Testis (tissue), 2 donors: ENCODE measurements at regions not wholly inside any gene's neighbourhood (a gene's known extent, or its start where the extent isn't known, plus 50 kb on each side); places are given as distances from the start of the nearest gene placed in this dataset.

Experiments
- DNase-seq: peaks from one replicate; pipeline ENCODE4 v3.0.0-alpha.2; 2019
- H3K27ac ChIP-seq, 2 donors: fragments of 200-600 bp; sonication (generic); one replicate each; pipeline ENCODE4 v1.5.1; 2019
- H3K27me3 ChIP-seq: fragments of 200-600 bp; sonication (generic); one replicate; pipeline ENCODE4 v1.5.1; 2019
- H3K36me3 ChIP-seq: fragments of 200-600 bp; sonication (generic); one replicate; pipeline ENCODE4 v1.5.1; 2017; ENCODE audit warnings: low read depth; ENCODE audit errors: missing control alignments
- H3K4me1 ChIP-seq: fragments of 200-600 bp; sonication (generic); one replicate; pipeline ENCODE4 v1.5.1; 2019
- H3K4me3 ChIP-seq, 2 donors: fragments of 200-600 bp; sonication (generic); one replicate each; pipeline ENCODE4 v1.5.1; 2017 to 2019
- H3K9me3 ChIP-seq: fragments of 200-600 bp; sonication (generic); one replicate; pipeline ENCODE4 v1.5.1; 2017
- POLR2A ChIP-seq: fragments of 450-650 bp; IDR thresholded peaks from one replicate; pipeline ENCODE4 v1.6.1; 2017; ENCODE audit warnings: antibody characterized with exemption, mild to moderate bottlenecking, moderate library complexity
- WGBS, 2 donors: methylation state at CpG; one replicate each; pipeline ENCODE4 v1.1.5; 2018; 5-methylcytosine and 5-hydroxymethylcytosine counted together
- intact Hi-C: fragments of 100-400 bp; cut with DNase I; formaldehyde crosslinking; loops from one replicate; pipeline ENCODE4 v1.15.1; 2023; ENCODE audit warnings: low total_unique reads
- TF ChIP-seq, protein P1 (sequence below), 3 experiments: fragments of 450-650 bp in 2 of 3; fragments of 200-600 bp in 1 of 3; sonication (generic) in 1 of 3; IDR thresholded peaks; one replicate each; pipeline ENCODE4 v1.5.1; 2016 to 2019; ENCODE audit warnings: antibody characterized with exemption in 3 of 3, mild to moderate bottlenecking in 2 of 3, moderate library complexity in 1 of 3

DNA sequence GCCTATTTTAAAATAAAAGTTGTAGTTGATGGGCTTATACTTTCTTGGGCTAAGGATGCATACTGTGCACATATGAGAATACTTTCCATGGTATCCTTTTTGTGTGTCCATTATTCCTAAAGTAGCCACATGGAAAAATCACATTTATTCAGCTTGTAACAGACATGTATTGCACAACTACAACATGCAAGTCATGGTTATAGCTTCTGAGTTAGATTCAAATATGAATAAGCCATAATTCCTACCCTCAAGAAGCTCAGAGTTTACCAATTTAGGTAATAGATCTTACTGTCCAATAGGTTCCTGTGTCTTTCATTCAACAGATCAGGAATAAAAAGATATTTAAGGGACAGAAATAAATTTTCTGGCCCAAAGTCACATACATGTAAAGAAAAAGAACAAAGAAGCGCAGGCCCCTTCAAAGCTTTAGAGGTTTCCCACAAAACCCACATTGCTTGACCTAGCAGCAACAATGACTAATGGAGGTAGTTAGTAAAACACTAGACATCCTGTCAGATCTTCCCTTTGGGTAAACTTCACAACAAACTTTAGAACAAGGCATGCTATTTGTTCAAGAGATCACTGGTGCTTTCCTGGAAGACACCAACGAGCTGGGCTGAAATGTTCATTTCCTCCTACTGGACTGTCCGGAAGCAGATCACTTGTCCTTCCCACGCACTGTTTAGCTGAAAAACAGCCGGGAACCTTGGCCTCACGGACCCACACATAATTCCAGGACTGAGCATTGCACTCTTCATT, 78.4 kb upstream of the ITGA1 start:
- H3K4me1 ChIP-seq = peaks cover 6% of the 10 kb centered on the region
- H3K27ac ChIP-seq = no peak overlapping the region
- intact Hi-C loops = no loop called here
- DNase-seq = no peak
- H3K36me3 ChIP-seq = no peaks in the 10 kb centered on the region
- no peak overlapping the region for H3K4me3 ChIP-seq
- H3K9me3 ChIP-seq = no peaks in the 10 kb centered on the region
- TF ChIP-seq, protein P1, sequence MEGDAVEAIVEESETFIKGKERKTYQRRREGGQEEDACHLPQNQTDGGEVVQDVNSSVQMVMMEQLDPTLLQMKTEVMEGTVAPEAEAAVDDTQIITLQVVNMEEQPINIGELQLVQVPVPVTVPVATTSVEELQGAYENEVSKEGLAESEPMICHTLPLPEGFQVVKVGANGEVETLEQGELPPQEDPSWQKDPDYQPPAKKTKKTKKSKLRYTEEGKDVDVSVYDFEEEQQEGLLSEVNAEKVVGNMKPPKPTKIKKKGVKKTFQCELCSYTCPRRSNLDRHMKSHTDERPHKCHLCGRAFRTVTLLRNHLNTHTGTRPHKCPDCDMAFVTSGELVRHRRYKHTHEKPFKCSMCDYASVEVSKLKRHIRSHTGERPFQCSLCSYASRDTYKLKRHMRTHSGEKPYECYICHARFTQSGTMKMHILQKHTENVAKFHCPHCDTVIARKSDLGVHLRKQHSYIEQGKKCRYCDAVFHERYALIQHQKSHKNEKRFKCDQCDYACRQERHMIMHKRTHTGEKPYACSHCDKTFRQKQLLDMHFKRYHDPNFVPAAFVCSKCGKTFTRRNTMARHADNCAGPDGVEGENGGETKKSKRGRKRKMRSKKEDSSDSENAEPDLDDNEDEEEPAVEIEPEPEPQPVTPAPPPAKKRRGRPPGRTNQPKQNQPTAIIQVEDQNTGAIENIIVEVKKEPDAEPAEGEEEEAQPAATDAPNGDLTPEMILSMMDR (IDR thresholded peaks at IDR 0.05) = no peak
- no peak for TF ChIP-seq POLR2A
- WGBS, 2 donors = 21 to 28% methylated on average over 6 of the region's 6 CpGs
- H3K27me3 ChIP-seq = no peaks in the 10 kb centered on the region

DNA sequence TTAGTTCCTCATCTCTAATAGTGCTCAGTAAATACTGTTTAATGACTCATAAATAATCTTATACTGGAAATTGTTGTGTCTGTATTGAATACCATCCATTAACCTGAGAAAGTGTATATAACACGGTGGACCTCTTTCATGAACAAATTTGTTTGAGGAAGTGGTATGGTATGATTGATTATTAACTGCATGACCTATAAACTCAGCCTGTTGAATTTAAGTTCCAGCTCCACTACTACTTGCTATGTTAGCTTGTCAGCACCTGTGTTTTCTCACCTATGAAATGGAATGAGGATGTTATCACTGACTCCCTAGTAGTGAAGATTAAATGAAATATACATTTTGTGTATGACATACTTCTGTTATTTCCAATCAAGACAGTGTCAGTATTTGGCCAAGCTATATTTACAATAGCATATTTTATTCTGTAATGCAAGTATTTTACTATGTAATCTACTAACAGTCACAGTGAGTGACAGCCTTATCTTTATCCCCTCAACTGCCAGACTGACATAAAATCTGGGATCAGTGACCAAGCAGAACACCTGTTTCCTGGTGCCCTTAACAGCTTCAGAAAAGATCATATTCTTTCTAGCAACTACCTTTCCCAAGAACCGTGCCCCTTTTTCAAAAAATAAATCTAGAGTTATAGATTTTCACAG, 77.3 kb upstream of the ITGA1 start:
- Histone ChIP-seq H3K9me3 (no peaks in the 10 kb centered on the region), H3K27me3 (no peaks in the 10 kb centered on the region), H3K36me3 (no peaks in the 10 kb centered on the region), H3K27ac (no peak overlapping the region), H3K4me1 (peaks cover 6% of the 10 kb centered on the region), H3K4me3 (no peak overlapping the region)
- WGBS, 2 donors = 70 to 81% methylated on average over 2 of the region's 2 CpGs
- intact Hi-C loops = no loop called here
- DNase-seq = no peak
- no peak for TF ChIP-seq POLR2A
- TF ChIP-seq, protein P1 (IDR thresholded peaks at IDR 0.05) = no peak

DNA sequence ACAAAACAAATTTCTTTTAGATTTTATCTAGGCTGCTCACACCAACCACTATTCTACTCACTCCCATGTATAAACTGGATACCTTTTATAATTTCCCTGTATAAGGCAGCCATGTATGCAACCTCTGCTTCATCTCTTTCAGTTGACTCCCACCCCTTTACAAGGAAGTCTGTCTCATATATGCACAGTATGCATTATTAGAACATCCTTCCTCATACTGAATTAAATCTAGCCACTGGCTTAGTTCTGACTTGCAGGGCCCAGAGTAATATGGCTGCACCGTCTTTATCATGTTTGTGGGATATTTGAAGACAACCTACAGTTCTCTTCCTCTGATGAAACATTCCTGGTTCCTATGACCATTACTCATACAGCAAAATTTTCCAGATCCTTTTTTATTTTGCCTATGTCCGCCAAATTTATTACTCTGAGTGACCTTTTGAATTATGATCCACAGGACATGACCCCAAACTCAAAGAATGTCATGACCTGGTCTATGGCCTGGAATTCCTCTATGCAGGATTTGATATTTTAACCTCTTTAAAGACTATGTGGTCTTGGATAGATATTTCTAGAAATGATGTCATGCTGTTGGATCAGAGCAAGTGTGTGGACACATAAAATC, 76.6 kb upstream of the ITGA1 start:
- DNase-seq = no peak
- TF ChIP-seq, protein P1 (IDR thresholded peaks at IDR 0.05) = no peak
- no peak for TF ChIP-seq POLR2A
- Histone ChIP-seq H3K27me3 (no peaks in the 10 kb centered on the region), H3K36me3 (no peaks in the 10 kb centered on the region), H3K9me3 (no peaks in the 10 kb centered on the region), H3K4me3 (no peak overlapping the region), H3K4me1 (peaks cover 6% of the 10 kb centered on the region), H3K27ac (no peak overlapping the region)
- 82 to 91% methylated on average over 2 of the region's 2 CpGs for WGBS, 2 donors
- intact Hi-C loops = no loop called here

DNA sequence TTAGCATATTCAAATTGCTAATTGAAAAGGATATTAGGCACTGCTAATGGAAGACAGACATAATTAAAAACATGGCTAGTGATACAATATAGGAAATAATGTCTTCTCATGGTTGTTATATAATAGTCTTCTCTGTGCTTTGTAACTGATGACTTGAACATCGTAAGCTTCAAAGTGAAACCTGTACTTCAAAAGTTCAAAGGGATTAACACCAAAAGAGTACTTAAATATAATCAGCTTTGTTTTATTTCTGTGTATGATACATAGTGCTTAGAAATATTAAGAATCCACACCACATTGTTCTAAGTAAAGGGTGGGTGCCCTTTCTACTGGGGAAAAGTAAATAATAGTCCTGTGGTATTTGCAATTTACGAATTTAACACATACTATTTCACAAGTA, 75.4 kb upstream of the ITGA1 start:
- 89 to 98% methylated on average over 2 of the region's 2 CpGs for WGBS, 2 donors
- DNase-seq = no peak
- H3K4me3 ChIP-seq = no peak overlapping the region
- H3K27me3 ChIP-seq = no peaks in the 10 kb centered on the region
- no peaks in the 10 kb centered on the region for H3K9me3 ChIP-seq
- no peaks in the 10 kb centered on the region for H3K36me3 ChIP-seq
- no peak overlapping the region for H3K27ac ChIP-seq
- intact Hi-C loops = no loop called here
- no peak for TF ChIP-seq POLR2A
- TF ChIP-seq, protein P1 (IDR thresholded peaks at IDR 0.05) = no peak
- peaks cover 6% of the 10 kb centered on the region for H3K4me1 ChIP-seq
